Lower lobe of right lung (tissue), 2 donors: ENCODE measurements at regions not wholly inside any gene's neighbourhood (a gene's known extent, or its start where the extent isn't known, plus 50 kb on each side); places are given as distances from the start of the nearest gene placed in this dataset.

ENCODE experiments used
- ATAC-seq, 2 donors: fragments of 200-7000 bp; cut with Tn5 transposase; one replicate each; pipeline ENCODE4 v1.9.1; 2020 to 2022; ENCODE audit warnings: mild to moderate bottlenecking in 2 of 2, moderate library complexity in 2 of 2
- DNase-seq: peaks from one replicate; pipeline ENCODE4 v3.0.0-alpha.2; 2020
- H3K27ac ChIP-seq: fragments of 200-600 bp; one replicate; pipeline ENCODE4 v1.8.0; 2022
- H3K27me3 ChIP-seq: fragments of 200-600 bp; one replicate; pipeline ENCODE4 v1.8.0; 2022; ENCODE audit warnings: low read depth
- H3K36me3 ChIP-seq: fragments of 200-600 bp; one replicate; pipeline ENCODE4 v1.8.0; 2022; ENCODE audit warnings: mild to moderate bottlenecking
- H3K4me1 ChIP-seq: fragments of 200-600 bp; one replicate; pipeline ENCODE4 v1.8.0; 2022
- H3K4me3 ChIP-seq: fragments of 200-600 bp; one replicate; pipeline ENCODE4 v1.8.0; 2022; ENCODE audit warnings: mild to moderate bottlenecking
- H3K9me3 ChIP-seq: fragments of 200-600 bp; one replicate; pipeline ENCODE4 v1.8.0; 2022
- CTCF ChIP-seq: fragments of 200-600 bp; IDR thresholded peaks from one replicate; pipeline ENCODE4 v1.8.0; 2022; ENCODE audit warnings: antibody characterized with exemption, mild to moderate bottlenecking
- intact Hi-C: fragments of 100-400 bp; cut with DNase I; formaldehyde crosslinking; loops from one replicate; pipeline ENCODE4 v1.11.0; 2022
- donor health status: DM: no; HTN: yes; CAD: no; lungs with severe emphysema.

- ATAC-seq = peak; percentile 91 to 94
These were observed 51.5 kb upstream of the LRRC32 start for GRCh38 chr11:76721755-76722677.

GRCh38 chr11:76723142-76723541 is 52.6 kb upstream of the LRRC32 start:
- H3K27ac ChIP-seq = no peak overlapping the region
- DNase-seq = no peak
- no peak for ATAC-seq
- intact Hi-C loops = no loop called here
- no peaks in the 10 kb centered on the region for H3K36me3 ChIP-seq
- H3K4me1 ChIP-seq = peaks cover 12% of the 10 kb centered on the region
- H3K9me3 ChIP-seq = no peaks in the 10 kb centered on the region
- no peak overlapping the region for H3K4me3 ChIP-seq
- no peak for TF ChIP-seq CTCF
- H3K27me3 ChIP-seq = peaks cover 9% of the 10 kb centered on the region

More at GRCh38 chr11:76721755-76722677, 51.5 kb upstream of the LRRC32 start:
- peaks cover 12% of the 10 kb centered on the region for H3K4me1 ChIP-seq
- peaks cover 9% of the 10 kb centered on the region for H3K27me3 ChIP-seq
- intact Hi-C loops = no loop called here
- no peak overlapping the region for H3K4me3 ChIP-seq
- H3K36me3 ChIP-seq = no peaks in the 10 kb centered on the region
- peak; percentile 87 for TF ChIP-seq CTCF
- H3K9me3 ChIP-seq = no peaks in the 10 kb centered on the region
- H3K27ac ChIP-seq = no peak overlapping the region
- DNase-seq = peak; percentile 88

GRCh38 chr11:76723548-76723947 is 53.0 kb upstream of the LRRC32 start:
- Histone ChIP-seq H3K36me3 (no peaks in the 10 kb centered on the region), H3K27ac (no peak overlapping the region), H3K9me3 (no peaks in the 10 kb centered on the region), H3K4me1 (peaks cover 12% of the 10 kb centered on the region), H3K27me3 (peaks cover 9% of the 10 kb centered on the region), H3K4me3 (no peak overlapping the region)
- no peak for DNase-seq
- no peak for TF ChIP-seq CTCF
- ATAC-seq = no peak
- intact Hi-C loops = no loop called here

GRCh38 chr11:76724171-76724768 is 53.7 kb upstream of the LRRC32 start:
- H3K27me3 ChIP-seq = peaks cover 9% of the 10 kb centered on the region
- peaks cover 12% of the 10 kb centered on the region for H3K4me1 ChIP-seq
- TF ChIP-seq CTCF = no peak
- no peak for ATAC-seq
- no peaks in the 10 kb centered on the region for H3K9me3 ChIP-seq
- intact Hi-C loops = no loop called here
- DNase-seq = no peak
- H3K4me3 ChIP-seq = no peak overlapping the region
- H3K27ac ChIP-seq = no peak overlapping the region
- no peaks in the 10 kb centered on the region for H3K36me3 ChIP-seq

GRCh38 chr11:76728227-76728626 is 54.9 kb upstream of the TSKU start:
- no peak for TF ChIP-seq CTCF
- Histone ChIP-seq H3K4me3 (no peak overlapping the region), H3K4me1 (no peaks in the 10 kb centered on the region), H3K27me3 (no peaks in the 10 kb centered on the region), H3K27ac (no peak overlapping the region), H3K36me3 (no peaks in the 10 kb centered on the region), H3K9me3 (no peaks in the 10 kb centered on the region)
- intact Hi-C loops = no loop called here
- ATAC-seq = no peak
- no peak for DNase-seq
